Activated T-cell treated with anti-CD3 and anti-CD28 coated beads, Interleukin-2, amount 50 U/mL, for 72 hours (primary cell): ENCODE measurements at regions not wholly inside any gene's neighbourhood (a gene's known extent, or its start where the extent isn't known, plus 50 kb on each side); places are given as distances from the start of the nearest gene placed in this dataset.

ENCODE experiments used
- ATAC-seq, 2 donors: fragments of 150-1000 bp; cut with Tn5 transposase; replicated peaks in 1 of 2; 2 replicates each; pipeline ENCODE4 v1.10.0; 2021; ENCODE audit warnings: moderate library complexity in 2 of 2, mild to moderate bottlenecking in 1 of 2
- DNase-seq, 2 donors: peaks; one replicate each; pipeline ENCODE4 v3.0.0; 2021 to 2022; ENCODE audit warnings: mixed read lengths in 1 of 2
- H3K27ac Mint-ChIP-seq: one replicate; pipeline ENCODE4 v1.8.0; 2022; ENCODE audit warnings: mild to moderate bottlenecking, moderate library complexity, mixed read lengths
- H3K27me3 Mint-ChIP-seq: one replicate; pipeline ENCODE4 v1.8.0; 2022; ENCODE audit warnings: low read depth, mixed read lengths
- H3K36me3 Mint-ChIP-seq, 2 donors: one replicate each; pipeline ENCODE4 v1.8.0; 2022; ENCODE audit warnings: mixed read lengths in 2 of 2, mild to moderate bottlenecking in 1 of 2; ENCODE audit not compliant: insufficient read depth in 2 of 2
- H3K4me1 Mint-ChIP-seq: one replicate; pipeline ENCODE4 v1.8.0; 2022; ENCODE audit warnings: low read depth, mixed read lengths
- H3K4me3 Mint-ChIP-seq, 2 donors: one replicate each; pipeline ENCODE4 v1.8.0; 2022; ENCODE audit warnings: mild to moderate bottlenecking in 2 of 2, mixed read lengths in 2 of 2, moderate library complexity in 2 of 2
- H3K9me3 Mint-ChIP-seq, 2 donors: one replicate each; pipeline ENCODE4 v1.8.0; 2022; ENCODE audit warnings: mixed read lengths in 2 of 2

- Mint-ChIP-seq H3K4me1 (no peaks in the 10 kb centered on the region), H3K4me3 (no peak overlapping the region), H3K27ac (no peak overlapping the region), H3K27me3 (no peaks in the 10 kb centered on the region), H3K36me3 (peaks cover 0 to 3% of the 10 kb centered on the region in 2 donors), H3K9me3 (peaks cover 5 to 8% of the 10 kb centered on the region in 2 donors)
- ATAC-seq (no peak), DNase-seq (no peak)
These were observed 453.8 kb downstream of the CDH2 start for GRCh38 chr18:27723168-27723567.

GRCh38 chr18:27719680-27720079 is 457.2 kb downstream of the CDH2 start:
- ATAC-seq (no peak), DNase-seq (no peak)
- no peak overlapping the region for H3K4me3 Mint-ChIP-seq
- no peaks in the 10 kb centered on the region for H3K27me3 Mint-ChIP-seq
- H3K36me3 Mint-ChIP-seq: peaks cover 0 to 2% of the 10 kb centered on the region in 2 donors
- peaks cover 3 to 7% of the 10 kb centered on the region in 2 donors for H3K9me3 Mint-ChIP-seq
- no peak overlapping the region for H3K27ac Mint-ChIP-seq
- H3K4me1 Mint-ChIP-seq: no peaks in the 10 kb centered on the region

GRCh38 chr18:27717816-27718215 is 459.1 kb downstream of the CDH2 start:
- no peak overlapping the region for H3K4me3 Mint-ChIP-seq
- peaks cover 3 to 9% of the 10 kb centered on the region in 2 donors for H3K9me3 Mint-ChIP-seq
- no peak overlapping the region for H3K27ac Mint-ChIP-seq
- H3K36me3 Mint-ChIP-seq: peaks cover 0 to 4% of the 10 kb centered on the region in 2 donors
- no peaks in the 10 kb centered on the region for H3K4me1 Mint-ChIP-seq
- DNase-seq (no peak), ATAC-seq (no peak)
- H3K27me3 Mint-ChIP-seq: no peaks in the 10 kb centered on the region

GRCh38 chr18:27717250-27717649 is 459.7 kb downstream of the CDH2 start:
- no peak overlapping the region for H3K4me3 Mint-ChIP-seq
- no peak for ATAC-seq
- H3K27ac Mint-ChIP-seq: no peak overlapping the region
- peaks cover 3 to 9% of the 10 kb centered on the region in 2 donors for H3K9me3 Mint-ChIP-seq
- no peak for DNase-seq
- peaks cover 0 to 4% of the 10 kb centered on the region in 2 donors for H3K36me3 Mint-ChIP-seq
- H3K4me1 Mint-ChIP-seq: no peaks in the 10 kb centered on the region
- no peaks in the 10 kb centered on the region for H3K27me3 Mint-ChIP-seq

DNA sequence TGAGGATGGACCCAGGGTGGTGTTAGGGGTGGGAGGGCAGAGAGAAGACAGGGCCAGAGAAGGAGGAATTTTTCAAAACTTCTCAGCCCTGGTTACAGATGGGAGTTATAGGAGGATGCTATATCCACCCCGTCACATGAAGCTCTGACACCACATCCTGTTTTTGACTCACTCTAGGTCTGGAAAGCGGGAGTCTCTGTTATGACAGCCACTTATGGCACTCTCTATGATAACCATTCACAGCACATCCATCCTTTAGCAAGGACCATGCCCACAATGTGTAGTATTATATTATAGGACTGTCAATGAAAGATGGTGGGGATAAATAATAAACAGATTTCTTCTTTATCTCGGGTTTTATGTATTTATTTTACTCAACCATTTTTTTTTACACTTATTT is 461.2 kb downstream of the CDH2 start:
- H3K27me3 Mint-ChIP-seq: no peaks in the 10 kb centered on the region

GRCh38 chr18:27713738-27714095 is 463.2 kb downstream of the CDH2 start:
- no peak overlapping the region for H3K4me3 Mint-ChIP-seq

More for the DNA sequence above, 461.2 kb downstream of the CDH2 start:
- no peak overlapping the region for H3K27ac Mint-ChIP-seq
- H3K9me3 Mint-ChIP-seq: peaks cover 4 to 9% of the 10 kb centered on the region in 2 donors
- no peak overlapping the region for H3K4me3 Mint-ChIP-seq
- H3K36me3 Mint-ChIP-seq: peaks cover 0 to 4% of the 10 kb centered on the region in 2 donors
- DNase-seq (no peak), ATAC-seq (no peak)
- no peaks in the 10 kb centered on the region for H3K4me1 Mint-ChIP-seq

DNA sequence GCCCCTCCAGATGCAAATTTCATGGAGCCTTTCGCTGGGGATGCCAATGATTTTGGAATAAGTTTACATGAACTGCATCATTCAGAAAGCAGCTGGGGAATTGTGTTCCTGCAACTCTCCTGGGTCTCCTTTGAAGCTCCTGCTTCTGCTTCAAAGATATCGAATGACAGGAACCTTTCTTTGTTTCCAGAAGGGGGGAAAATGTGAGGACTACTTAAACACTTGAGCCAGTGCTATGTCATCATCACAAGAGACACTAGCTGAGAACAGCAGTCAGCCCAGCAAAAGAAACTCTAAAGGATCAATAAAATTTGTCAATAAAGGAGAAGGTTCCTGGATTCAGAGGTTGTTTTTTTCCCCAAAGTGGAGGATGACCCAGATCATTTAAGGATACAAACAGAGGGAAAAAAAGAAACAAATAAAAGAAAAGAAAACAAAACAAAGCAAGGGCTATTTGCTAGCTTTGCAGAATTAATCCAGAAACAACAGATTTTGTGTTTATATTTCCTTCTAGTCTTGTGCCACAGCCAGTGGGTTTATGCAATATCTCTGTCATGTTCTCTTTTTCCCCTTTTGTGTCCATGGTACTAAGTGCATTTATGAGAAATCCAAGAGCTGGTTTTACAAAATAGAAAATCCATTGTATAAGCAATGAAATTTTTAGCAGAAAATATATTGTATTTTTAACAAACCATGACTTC is 463.7 kb downstream of the CDH2 start:
- Mint-ChIP-seq H3K27ac (no peak overlapping the region), H3K4me3 (no peak overlapping the region), H3K27me3 (no peaks in the 10 kb centered on the region), H3K36me3 (peaks cover 0 to 2% of the 10 kb centered on the region in 2 donors), H3K4me1 (no peaks in the 10 kb centered on the region), H3K9me3 (peaks cover 4 to 9% of the 10 kb centered on the region in 2 donors)
- ATAC-seq (no peak), DNase-seq (no peak)

More at GRCh38 chr18:27713738-27714095, 463.2 kb downstream of the CDH2 start:
- Mint-ChIP-seq H3K27me3 (no peaks in the 10 kb centered on the region), H3K4me1 (no peaks in the 10 kb centered on the region), H3K9me3 (peaks cover 4 to 9% of the 10 kb centered on the region in 2 donors), H3K27ac (no peak overlapping the region), H3K36me3 (peaks cover 0 to 2% of the 10 kb centered on the region in 2 donors)
- DNase-seq: no peak
- ATAC-seq: no peak

DNA sequence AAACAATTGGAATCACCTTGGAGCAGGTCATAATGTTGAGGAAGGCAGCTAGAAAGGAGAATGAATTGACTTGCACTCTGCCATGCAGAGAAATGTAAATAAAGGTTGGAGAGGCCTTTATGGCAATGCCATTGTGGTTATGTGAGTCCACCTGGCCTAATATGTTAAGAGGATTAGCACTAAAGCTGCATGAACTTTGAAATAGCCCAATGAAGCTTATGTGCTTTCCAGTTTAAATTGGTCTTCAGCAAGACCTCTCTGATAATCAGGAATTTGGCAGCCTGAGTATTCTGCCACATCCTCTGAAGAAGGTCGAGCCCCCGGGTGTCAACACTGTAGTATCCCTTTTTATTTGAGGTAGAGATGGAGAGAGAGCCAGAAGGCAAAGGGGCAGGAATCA is 464.9 kb downstream of the CDH2 start:
- Mint-ChIP-seq H3K4me3 (no peak overlapping the region), H3K36me3 (peaks cover 2 to 3% of the 10 kb centered on the region in 2 donors), H3K9me3 (peaks cover 3 to 9% of the 10 kb centered on the region in 2 donors), H3K4me1 (no peaks in the 10 kb centered on the region), H3K27me3 (no peaks in the 10 kb centered on the region), H3K27ac (no peak overlapping the region)
- ATAC-seq (no peak), DNase-seq (no peak)

GRCh38 chr18:27711382-27711781 is 465.5 kb downstream of the CDH2 start:
- H3K4me1 Mint-ChIP-seq: no peaks in the 10 kb centered on the region
- peaks cover 1 to 7% of the 10 kb centered on the region in 2 donors for H3K9me3 Mint-ChIP-seq
- H3K36me3 Mint-ChIP-seq: peaks cover 2 to 4% of the 10 kb centered on the region in 2 donors
- no peak for ATAC-seq
- H3K4me3 Mint-ChIP-seq: no peak overlapping the region
- H3K27me3 Mint-ChIP-seq: no peaks in the 10 kb centered on the region
- no peak overlapping the region for H3K27ac Mint-ChIP-seq
- DNase-seq: no peak

DNA sequence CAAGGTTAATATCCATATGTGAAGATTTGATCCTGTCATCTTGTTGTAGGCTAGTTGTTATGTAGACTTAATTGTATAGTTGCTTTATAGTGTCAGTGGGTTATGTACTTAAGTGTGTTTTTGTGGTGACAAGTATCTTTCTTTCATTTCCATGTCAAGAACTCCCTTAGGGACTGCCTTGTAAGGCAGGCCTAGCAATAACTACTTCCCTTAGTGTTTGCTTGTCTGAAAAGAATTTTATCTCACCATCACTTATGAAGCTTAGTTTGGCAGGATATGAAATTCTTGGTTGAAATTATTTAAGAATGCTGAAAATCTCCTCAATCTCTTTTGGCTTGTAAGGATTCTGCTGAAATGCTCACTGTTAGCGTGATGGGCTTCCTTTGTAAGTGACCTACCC is 467.6 kb downstream of the CDH2 start:
- Mint-ChIP-seq H3K36me3 (peaks cover 2 to 4% of the 10 kb centered on the region in 2 donors), H3K4me1 (no peaks in the 10 kb centered on the region), H3K27ac (no peak overlapping the region), H3K27me3 (no peaks in the 10 kb centered on the region), H3K4me3 (no peak overlapping the region), H3K9me3 (peaks cover 1 to 7% of the 10 kb centered on the region in 2 donors)
- no peak for ATAC-seq
- no peak for DNase-seq

GRCh38 chr18:27707201-27707600 is 469.7 kb downstream of the CDH2 start:
- Mint-ChIP-seq H3K9me3 (peaks cover 5 to 16% of the 10 kb centered on the region in 2 donors), H3K27ac (no peak overlapping the region), H3K27me3 (no peaks in the 10 kb centered on the region), H3K4me3 (no peak overlapping the region), H3K36me3 (peaks cover 2% of the 10 kb centered on the region in 2 donors), H3K4me1 (no peaks in the 10 kb centered on the region)
- no peak for ATAC-seq
- DNase-seq: no peak

DNA sequence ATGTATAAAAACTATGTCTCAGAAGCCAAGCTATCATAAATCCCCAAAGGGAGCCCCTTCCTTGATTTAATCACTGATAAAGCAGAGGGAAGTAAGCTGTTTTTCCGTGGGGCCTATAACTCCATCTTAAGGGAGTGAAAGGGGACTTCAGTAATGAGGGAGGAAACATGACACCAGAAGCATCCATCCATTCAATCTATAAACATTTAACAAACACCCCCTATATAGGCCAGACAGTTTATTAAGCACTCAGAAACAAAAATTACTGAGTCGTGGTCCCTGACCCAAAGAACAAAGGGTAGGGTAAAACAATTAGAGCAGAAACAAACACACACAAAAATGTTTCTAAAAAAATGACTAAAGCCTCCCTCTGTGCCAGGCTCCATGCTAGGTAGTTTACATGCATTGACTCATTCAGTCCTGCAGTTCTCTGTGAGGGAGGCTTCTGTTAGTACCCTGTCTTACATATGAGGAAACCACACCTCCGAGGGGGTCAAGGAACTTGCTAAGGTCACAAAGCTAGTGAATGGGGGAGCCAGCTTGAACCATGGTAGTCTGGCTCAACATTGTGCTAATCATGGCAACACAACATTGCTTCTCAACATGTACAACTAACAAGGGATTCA is 472.1 kb downstream of the CDH2 start:
- DNase-seq: no peak
- ATAC-seq: no peak
- no peaks in the 10 kb centered on the region for H3K27me3 Mint-ChIP-seq
- no peak overlapping the region for H3K4me3 Mint-ChIP-seq
- H3K36me3 Mint-ChIP-seq: peaks cover 2% of the 10 kb centered on the region in 2 donors
- no peak overlapping the region for H3K27ac Mint-ChIP-seq
- peaks cover 6 to 20% of the 10 kb centered on the region in 2 donors for H3K9me3 Mint-ChIP-seq
- no peaks in the 10 kb centered on the region for H3K4me1 Mint-ChIP-seq

DNA sequence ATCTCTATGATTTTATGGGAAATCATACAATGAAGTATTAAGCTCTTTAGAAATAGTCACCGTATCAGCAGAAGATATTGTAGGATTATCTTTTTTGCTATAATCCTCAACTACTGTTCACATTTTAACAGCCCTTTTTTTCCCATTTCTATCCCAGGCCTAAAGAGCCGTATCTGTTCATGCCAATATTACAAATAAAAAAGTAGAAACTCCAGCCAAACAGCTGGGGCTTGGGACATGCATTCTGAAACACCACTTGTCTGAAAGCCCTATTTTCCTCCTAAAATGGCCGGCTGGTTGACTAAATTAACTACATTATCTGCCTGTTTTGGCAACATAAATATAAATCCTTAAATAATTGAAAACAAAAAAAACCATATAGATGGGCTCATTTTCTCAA is 477.8 kb downstream of the CDH2 start:
- no peaks in the 10 kb centered on the region for H3K27me3 Mint-ChIP-seq
- ATAC-seq (no peak), DNase-seq (no peak)
- H3K27ac Mint-ChIP-seq: no peak overlapping the region
- H3K4me3 Mint-ChIP-seq: no peak overlapping the region
- H3K9me3 Mint-ChIP-seq: peaks cover 11 to 30% of the 10 kb centered on the region in 2 donors
- H3K4me1 Mint-ChIP-seq: no peaks in the 10 kb centered on the region
- H3K36me3 Mint-ChIP-seq: no peaks in the 10 kb centered on the region
